ENCODE measurements at regions not wholly inside any gene's neighbourhood (a gene's known extent, or its start where the extent isn't known, plus 50 kb on each side); places are given as distances from the start of the nearest gene placed in this dataset.

DNA sequence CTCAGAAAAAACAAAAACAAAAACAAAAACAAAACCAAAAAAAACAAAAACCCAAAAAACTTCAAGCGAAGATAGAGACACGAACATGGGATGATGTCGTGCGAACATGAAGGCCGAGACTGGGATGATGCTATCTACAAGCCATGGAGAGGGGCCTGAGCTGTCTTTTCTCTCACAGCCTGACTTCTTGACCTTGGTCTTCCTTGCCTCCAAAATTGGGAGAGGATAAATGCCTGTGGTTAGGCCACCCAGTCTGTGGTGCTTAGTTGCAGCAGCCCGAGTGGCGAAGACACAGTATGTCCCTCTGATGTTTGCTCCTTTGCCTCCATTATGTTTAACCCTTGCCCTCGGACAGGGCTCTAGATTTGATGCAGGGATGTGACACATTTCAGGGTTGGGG, 130.4 kb upstream of the BASP1 start:
- no peak for TF ChIP-seq EZH2phosphoT487 (IDR thresholded peaks at IDR 0.05; ENCODE audit: insufficient read depth, low read depth)
- TF ChIP-seq EZH2 (IDR thresholded peaks at IDR 0.05; ENCODE audit: insufficient read depth, poor library complexity, severe bottlenecking) = no peak

Data from GM23248 (cell line).